ENCODE measurements at regions not wholly inside any gene's neighbourhood (a gene's known extent, or its start where the extent isn't known, plus 50 kb on each side); places are given as distances from the start of the nearest gene placed in this dataset.

- TF ChIP-seq CTCF (IDR thresholded peaks at IDR 0.05; ENCODE audit: low read depth, low read length, missing control alignments), result no peak
- no peak overlapping the region for H3K4me3 ChIP-seq (ENCODE audit: low read depth, low read length)
- DNase-seq (ENCODE audit: low read depth), result no peak
These were observed 464.4 kb downstream of the CMPK2 start for GRCh38 chr2:6401301-6401700.

DNA sequence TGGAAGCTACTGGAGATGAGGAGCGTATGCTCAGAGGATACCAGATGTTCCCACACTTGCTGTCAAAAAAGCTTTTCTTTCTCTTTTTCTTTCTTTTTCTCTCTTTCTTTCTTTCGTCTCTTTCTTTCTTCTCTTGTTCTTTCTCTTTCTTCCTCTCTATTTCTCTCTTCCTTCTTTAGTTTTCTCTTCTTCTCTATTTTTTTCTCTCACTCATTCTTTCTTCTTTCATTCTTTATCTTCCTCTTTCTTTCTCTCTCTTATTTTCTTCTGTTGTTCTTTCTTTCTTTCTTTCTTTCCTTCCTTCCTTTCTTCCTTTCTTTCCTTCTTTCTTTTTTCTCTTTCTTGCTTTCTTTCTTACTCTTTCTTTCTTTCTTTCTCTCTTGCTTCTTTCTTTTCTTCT is 457.6 kb downstream of the CMPK2 start:
- DNase-seq (ENCODE audit: low read depth), result no peak
- no peak overlapping the region for H3K4me3 ChIP-seq (ENCODE audit: low read depth, low read length)
- no peak for TF ChIP-seq CTCF (IDR thresholded peaks at IDR 0.05; ENCODE audit: low read depth, low read length, missing control alignments)

DNA sequence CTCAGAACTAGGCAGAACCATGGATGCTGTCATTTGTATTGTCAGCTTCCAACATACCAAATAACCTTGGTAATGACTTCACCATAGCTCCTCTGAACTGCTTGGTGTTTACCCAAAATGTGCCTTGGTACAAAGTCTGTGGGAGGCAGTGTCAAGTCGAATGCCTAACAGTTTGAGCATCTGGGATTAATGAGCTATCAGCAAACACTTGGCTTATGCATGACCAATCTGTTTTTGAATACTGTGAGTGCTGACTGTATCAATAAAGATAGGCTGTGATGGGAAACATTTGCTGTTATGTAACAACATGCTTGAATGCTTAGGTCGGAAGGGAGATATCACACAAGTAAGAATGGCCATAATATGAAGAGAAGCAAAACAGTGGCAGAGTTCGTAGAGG is 455.4 kb downstream of the CMPK2 start:
- DNase-seq (ENCODE audit: low read depth), result no peak
- no peak overlapping the region for H3K4me3 ChIP-seq (ENCODE audit: low read depth, low read length)
- no peak for TF ChIP-seq CTCF (IDR thresholded peaks at IDR 0.05; ENCODE audit: low read depth, low read length, missing control alignments)

GRCh38 chr2:6412533-6413091 is 453.1 kb downstream of the CMPK2 start:
- DNase-seq (ENCODE audit: low read depth), result no peak
- no peak for TF ChIP-seq CTCF (IDR thresholded peaks at IDR 0.05; ENCODE audit: low read depth, low read length, missing control alignments)
- no peak overlapping the region for H3K4me3 ChIP-seq (ENCODE audit: low read depth, low read length)

DNA sequence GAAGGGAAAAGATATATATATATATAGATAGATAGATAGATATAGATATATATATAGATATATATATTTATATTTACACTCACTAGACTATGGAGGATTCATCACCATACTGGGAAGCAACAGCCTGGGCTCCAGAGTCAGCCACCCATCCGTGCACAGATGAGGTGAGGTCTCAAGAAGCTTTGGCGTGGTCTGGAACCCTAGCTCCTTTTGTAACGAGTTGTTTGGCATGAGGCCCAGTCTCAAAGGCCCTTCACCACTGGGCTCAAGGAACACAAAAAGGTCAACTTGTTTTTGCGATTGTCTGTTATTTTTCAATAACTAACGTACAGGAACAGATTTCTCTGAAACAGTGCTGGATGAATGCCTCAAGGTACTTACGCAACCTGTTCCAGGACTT is 448.7 kb downstream of the CMPK2 start:
- H3K4me3 ChIP-seq (ENCODE audit: low read depth, low read length), result no peak overlapping the region
- DNase-seq (ENCODE audit: low read depth), result no peak
- no peak for TF ChIP-seq CTCF (IDR thresholded peaks at IDR 0.05; ENCODE audit: low read depth, low read length, missing control alignments)

DNA sequence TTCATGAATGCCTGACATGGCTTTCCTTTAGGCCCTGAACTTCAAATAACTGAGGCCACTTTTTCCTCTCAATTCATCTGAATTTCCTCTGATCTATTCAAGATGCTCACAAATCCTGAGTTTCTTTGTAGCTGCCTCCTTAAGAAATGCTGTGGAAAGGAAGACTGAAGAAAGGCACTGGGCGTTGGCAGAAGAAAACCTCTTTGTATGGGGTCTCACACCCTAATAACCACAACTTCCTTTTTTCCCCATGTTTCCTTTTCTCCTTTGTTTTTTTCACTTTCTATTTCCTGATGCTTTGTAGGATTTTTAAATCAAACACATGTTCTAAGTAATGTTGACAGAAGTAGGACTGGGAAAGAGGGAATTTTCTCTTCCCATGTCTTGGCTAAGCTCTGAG is 447.4 kb downstream of the CMPK2 start:
- DNase-seq (ENCODE audit: low read depth), result no peak

More for the DNA sequence above, 447.4 kb downstream of the CMPK2 start:
- no peak for TF ChIP-seq CTCF (IDR thresholded peaks at IDR 0.05; ENCODE audit: low read depth, low read length, missing control alignments)
- no peak overlapping the region for H3K4me3 ChIP-seq (ENCODE audit: low read depth, low read length)

Measured in GM12864 (cell line).